ENCODE measurements at regions not wholly inside any gene's neighbourhood (a gene's known extent, or its start where the extent isn't known, plus 50 kb on each side); places are given as distances from the start of the nearest gene placed in this dataset.

DNA sequence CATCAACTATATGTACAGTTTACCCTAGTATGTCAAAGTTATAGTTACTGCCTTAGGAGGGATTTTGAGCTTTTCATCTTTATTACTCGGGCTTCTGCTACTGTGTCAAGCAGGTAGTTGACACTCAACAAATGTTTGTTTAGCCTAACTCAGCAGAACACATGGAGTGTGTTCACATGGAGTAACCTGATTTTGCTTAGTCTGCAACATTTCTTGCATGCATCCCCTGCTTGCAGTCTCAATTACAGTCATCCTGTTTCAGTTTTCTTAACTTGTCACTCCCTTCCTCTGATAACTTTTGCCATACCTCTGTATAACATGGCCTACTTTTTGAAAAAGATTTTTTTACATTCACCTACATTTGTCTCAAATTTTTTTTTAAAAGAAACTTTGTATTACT, 135.5 kb downstream of the NMUR2 start:
- H3K36me3 ChIP-seq (ENCODE audit: control insufficient read depth, insufficient read depth, low read length), result no peaks in the 10 kb centered on the region
- WGBS, 2 experiments (ENCODE audit: insufficient coverage in 1 of 2, insufficient read length in 1 of 2), result 78 to 84% methylated on average over 1 of the region's 1 CpG
- no peaks in the 10 kb centered on the region for H3K27me3 ChIP-seq (ENCODE audit: control insufficient read depth, insufficient read depth, low read length, poor library complexity, severe bottlenecking)
- Mint-ChIP-seq H3K36me3 (ENCODE audit: low read depth) (no peaks in the 10 kb centered on the region), H3K9me3 (no peaks in the 10 kb centered on the region), H3K4me3 (no peak overlapping the region), H3K4me1 (peaks cover 2% of the 10 kb centered on the region), H3K27ac (no peak overlapping the region), H3K27me3 (ENCODE audit: insufficient read depth) (peaks cover 10% of the 10 kb centered on the region)
- no peak overlapping the region for H3K4me3 ChIP-seq (ENCODE audit: low read length)
- no peak overlapping the region for H3K27ac ChIP-seq (ENCODE audit: low read depth, low read length)
- H3K4me1 ChIP-seq (ENCODE audit: control insufficient read depth, insufficient read depth, low read length), result no peaks in the 10 kb centered on the region
- H3K9me3 ChIP-seq (ENCODE audit: control insufficient read depth, low read length), result peaks cover 5% of the 10 kb centered on the region
- no peak overlapping the region for H3K9ac ChIP-seq (ENCODE audit: extremely low read depth, low read length, poor library complexity, severe bottlenecking)
- TF ChIP-seq, protein P1, sequence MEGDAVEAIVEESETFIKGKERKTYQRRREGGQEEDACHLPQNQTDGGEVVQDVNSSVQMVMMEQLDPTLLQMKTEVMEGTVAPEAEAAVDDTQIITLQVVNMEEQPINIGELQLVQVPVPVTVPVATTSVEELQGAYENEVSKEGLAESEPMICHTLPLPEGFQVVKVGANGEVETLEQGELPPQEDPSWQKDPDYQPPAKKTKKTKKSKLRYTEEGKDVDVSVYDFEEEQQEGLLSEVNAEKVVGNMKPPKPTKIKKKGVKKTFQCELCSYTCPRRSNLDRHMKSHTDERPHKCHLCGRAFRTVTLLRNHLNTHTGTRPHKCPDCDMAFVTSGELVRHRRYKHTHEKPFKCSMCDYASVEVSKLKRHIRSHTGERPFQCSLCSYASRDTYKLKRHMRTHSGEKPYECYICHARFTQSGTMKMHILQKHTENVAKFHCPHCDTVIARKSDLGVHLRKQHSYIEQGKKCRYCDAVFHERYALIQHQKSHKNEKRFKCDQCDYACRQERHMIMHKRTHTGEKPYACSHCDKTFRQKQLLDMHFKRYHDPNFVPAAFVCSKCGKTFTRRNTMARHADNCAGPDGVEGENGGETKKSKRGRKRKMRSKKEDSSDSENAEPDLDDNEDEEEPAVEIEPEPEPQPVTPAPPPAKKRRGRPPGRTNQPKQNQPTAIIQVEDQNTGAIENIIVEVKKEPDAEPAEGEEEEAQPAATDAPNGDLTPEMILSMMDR (conservative IDR thresholded peaks at IDR 0.05), result no peak
- no peak for DNase-seq

DNA sequence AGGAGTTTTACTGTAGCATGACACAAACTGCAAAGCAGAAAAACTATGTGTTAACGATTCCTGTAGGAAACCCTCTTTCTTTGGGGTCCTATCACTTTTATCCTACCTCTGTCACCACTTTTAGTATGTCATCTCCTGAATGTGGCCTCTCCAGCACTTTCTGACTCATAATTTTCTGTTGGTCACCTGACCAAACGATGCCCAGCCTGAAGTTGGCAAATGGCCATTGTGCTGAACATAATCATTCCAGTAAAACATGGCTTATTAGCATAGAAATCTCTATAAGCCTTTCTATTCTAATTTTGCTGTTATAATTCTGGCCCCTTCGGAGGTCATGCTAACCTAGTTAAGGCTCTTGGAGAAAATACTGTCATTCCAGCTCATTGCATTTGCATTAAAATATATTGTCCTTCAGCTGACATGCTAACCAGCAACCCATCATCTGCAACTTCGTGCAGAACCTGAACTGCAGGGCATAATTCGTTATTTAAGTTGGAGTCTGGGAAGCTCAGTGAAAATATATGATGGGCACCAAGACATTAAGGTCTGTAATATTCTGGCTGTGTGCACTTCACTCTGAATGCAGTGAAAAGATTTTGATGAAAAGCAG, 140.3 kb downstream of the NMUR2 start:
- TF ChIP-seq, protein P1 (conservative IDR thresholded peaks at IDR 0.05), result no peak
- no peak overlapping the region for H3K27ac Mint-ChIP-seq
- H3K9me3 Mint-ChIP-seq, result no peaks in the 10 kb centered on the region
- H3K4me1 ChIP-seq (ENCODE audit: control insufficient read depth, insufficient read depth, low read length), result peaks cover 5% of the 10 kb centered on the region
- peaks cover 9% of the 10 kb centered on the region for H3K4me1 Mint-ChIP-seq
- DNase-seq, result no peak
- H3K9me3 ChIP-seq (ENCODE audit: control insufficient read depth, low read length), result peaks cover 5% of the 10 kb centered on the region
- no peaks in the 10 kb centered on the region for H3K36me3 ChIP-seq (ENCODE audit: control insufficient read depth, insufficient read depth, low read length)
- no peak overlapping the region for H3K9ac ChIP-seq (ENCODE audit: extremely low read depth, low read length, poor library complexity, severe bottlenecking)
- H3K27me3 Mint-ChIP-seq (ENCODE audit: insufficient read depth), result peaks cover 34% of the 10 kb centered on the region
- H3K27ac ChIP-seq (ENCODE audit: low read depth, low read length), result no peak overlapping the region
- H3K4me3 Mint-ChIP-seq, result no peak overlapping the region
- H3K36me3 Mint-ChIP-seq (ENCODE audit: low read depth), result no peaks in the 10 kb centered on the region
- no peak overlapping the region for H3K4me3 ChIP-seq (ENCODE audit: low read length)
- H3K27me3 ChIP-seq (ENCODE audit: control insufficient read depth, insufficient read depth, low read length, poor library complexity, severe bottlenecking), result no peaks in the 10 kb centered on the region
- WGBS, 2 experiments (ENCODE audit: insufficient coverage in 1 of 2, insufficient read length in 1 of 2), result 86 to 87% methylated on average over 5 of the region's 5 CpGs

DNA sequence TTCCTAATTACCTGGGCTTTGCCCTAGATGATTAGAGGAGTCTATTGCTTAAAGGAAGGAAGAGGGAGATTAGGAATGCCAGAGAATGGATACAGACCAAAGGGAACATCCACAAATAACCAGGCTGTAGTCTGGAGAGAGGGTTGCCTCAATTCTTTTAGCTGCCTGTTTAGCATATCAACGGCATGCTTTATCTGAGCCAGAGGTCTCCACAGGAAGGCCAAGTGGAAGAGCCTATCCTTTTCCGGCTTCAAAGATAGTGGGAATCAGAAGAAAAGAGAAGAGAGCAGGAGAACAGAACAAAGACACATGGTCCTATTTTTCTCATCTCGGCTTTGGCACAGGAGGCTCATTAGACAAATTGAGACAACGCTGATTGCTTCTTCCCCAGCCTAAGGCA, 142.4 kb downstream of the NMUR2 start:
- Mint-ChIP-seq H3K4me3 (no peak overlapping the region), H3K27me3 (ENCODE audit: insufficient read depth) (peaks cover 51% of the 10 kb centered on the region), H3K4me1 (peaks cover 9% of the 10 kb centered on the region), H3K27ac (no peak overlapping the region), H3K36me3 (ENCODE audit: low read depth) (no peaks in the 10 kb centered on the region), H3K9me3 (no peaks in the 10 kb centered on the region)
- Histone ChIP-seq H3K27ac (ENCODE audit: low read depth, low read length) (no peak overlapping the region), H3K4me3 (ENCODE audit: low read length) (no peak overlapping the region), H3K9me3 (ENCODE audit: control insufficient read depth, low read length) (no peaks in the 10 kb centered on the region), H3K4me1 (ENCODE audit: control insufficient read depth, insufficient read depth, low read length) (peaks cover 7% of the 10 kb centered on the region), H3K27me3 (ENCODE audit: control insufficient read depth, insufficient read depth, low read length, poor library complexity, severe bottlenecking) (peaks cover 4% of the 10 kb centered on the region), H3K36me3 (ENCODE audit: control insufficient read depth, insufficient read depth, low read length) (no peaks in the 10 kb centered on the region), H3K9ac (ENCODE audit: extremely low read depth, low read length, poor library complexity, severe bottlenecking) (no peak overlapping the region)
- 38 to 50% methylated on average over 2 to 4 of the region's 4 CpGs for WGBS, 2 experiments (ENCODE audit: insufficient coverage in 1 of 2, insufficient read length in 1 of 2)
- peak; percentile 59 for DNase-seq
- TF ChIP-seq, protein P1 (conservative IDR thresholded peaks at IDR 0.05), result no peak

Data from endodermal cell (in vitro differentiated cells).